K562 (cell line): ENCODE measurements at regions not wholly inside any gene's neighbourhood (a gene's known extent, or its start where the extent isn't known, plus 50 kb on each side); places are given as distances from the start of the nearest gene placed in this dataset.

Experiments used
- ATAC-seq: fragments of 200-7000 bp; cut with Tn5 transposase; 3 replicates; pipeline ENCODE4 v1.9.1; 2020; ENCODE audit warnings: moderate library complexity
- BruUV-seq: library from RNA; stranded (reverse); fragments of 400-500 nt; replicated peaks from 2 replicates; lab custom pipeline; 2021; lab: Mats Ljungman, UMichigan
- CTCF ChIA-PET: fragments of 300-600 bp; formaldehyde crosslinking; extraction: SDS; loops from one replicate; lab custom pipeline; 2021; ENCODE audit warnings: low intra/inter-chr PET ratio; lab: Yijun Ruan, JAX
- POLR2A ChIA-PET: fragments of 300-600, 350-650 bp; sonication (Branson Sonifier 250); formaldehyde crosslinking; extraction: SDS; loops from one replicate; lab custom pipeline; 2021; ENCODE audit warnings: antibody characterized with exemption, inconsistent platforms; lab: Yijun Ruan, JAX
- DNase-seq, 4 experiments: peaks; one replicate each; pipeline versions ENCODE4 v3.0.0 to v3.0.0-alpha.2; 2011 to 2018; ENCODE audit warnings: low spot score in 3 of 4, mixed read lengths in 3 of 4; ENCODE audit errors: extremely low read depth in 1 of 4
- FAIRE-seq: peaks from 2 replicates; lab custom pipeline; 2011; peaks lifted over from hg19 to GRCh38; lab: Jason Lieb, UNC
- H2AFZ ChIP-seq: 2 replicates; pipeline ENCODE4 v1.6.0; 2011; ENCODE audit warnings: low read depth, low read length, control low read depth, inconsistent platforms
- H3K27ac ChIP-seq: fragments of 200-600 bp; 3 replicates; pipeline ENCODE4 v1.8.0; 2011; ENCODE audit warnings: low read depth, mild to moderate bottlenecking, control low read depth, inconsistent platforms, low read length, moderate library complexity, mixed read lengths; ENCODE audit errors: extremely low read depth
- H3K27me3 ChIP-seq, 2 experiments: fragments of 300-600 bp in 1 of 2; 2 replicates in 1 of 2; 3 replicates in 1 of 2; pipeline versions ENCODE4 v1.6.0 to v1.8.0; 2011; ENCODE audit warnings: inconsistent platforms in 2 of 2, low read length in 2 of 2, mild to moderate bottlenecking in 1 of 2, mixed read lengths in 1 of 2, moderate library complexity in 1 of 2; ENCODE audit not compliant: control insufficient read depth in 2 of 2, insufficient read depth in 2 of 2
- H3K36me3 ChIP-seq: fragments of 300-600 bp; 3 replicates; pipeline ENCODE4 v1.8.0; 2011; ENCODE audit warnings: mild to moderate bottlenecking, low read length, inconsistent platforms; ENCODE audit not compliant: control insufficient read depth, insufficient read depth
- H3K4me1 ChIP-seq, 2 experiments: fragments of 200-600 bp in 1 of 2; replicated peaks in 1 of 2; 2 replicates in 1 of 2; 3 replicates in 1 of 2; pipeline versions ENCODE4 v1.5.1 to v1.8.0; 2011; ENCODE audit warnings: inconsistent platforms in 2 of 2, low read length in 2 of 2, mild to moderate bottlenecking in 1 of 2, mixed read lengths in 1 of 2, moderate library complexity in 1 of 2; ENCODE audit not compliant: control insufficient read depth in 2 of 2, insufficient read depth in 2 of 2
- H3K4me2 ChIP-seq: 2 replicates; pipeline ENCODE4 v1.6.1; 2011; ENCODE audit warnings: low read length, control low read depth, inconsistent platforms, mixed read lengths; ENCODE audit not compliant: insufficient read depth
- H3K4me3 ChIP-seq: fragments of 200-600 bp; sonication (generic), shearing (Covaris generic); 2 replicates; pipeline ENCODE4 v1.5.1; 2016; ENCODE audit warnings: control low read depth, inconsistent platforms
- H3K79me2 ChIP-seq: fragments of 200-600 bp; 3 replicates; pipeline ENCODE4 v1.8.0; 2011; ENCODE audit warnings: low read length, inconsistent platforms; ENCODE audit not compliant: control insufficient read depth, insufficient read depth
- H3K9ac ChIP-seq, 2 experiments: 2 replicates each; pipeline versions ENCODE4 v1.6.0 to v1.6.1; 2011; ENCODE audit warnings: low read depth in 2 of 2, low read length in 2 of 2, control low read depth in 1 of 2, inconsistent platforms in 1 of 2, mild to moderate bottlenecking in 1 of 2, mixed read lengths in 1 of 2; ENCODE audit not compliant: insufficient read depth in 1 of 2
- H3K9me1 ChIP-seq: one replicate; pipeline ENCODE4 v1.6.0; 2011; ENCODE audit warnings: inconsistent platforms, mild to moderate bottlenecking, low read length, moderate library complexity; ENCODE audit not compliant: control insufficient read depth, insufficient read depth
- H3K9me3 ChIP-seq: replicated peaks from 2 replicates; pipeline ENCODE4 v1.5.1; 2011; ENCODE audit warnings: low read depth, low read length, inconsistent platforms; ENCODE audit not compliant: control insufficient read depth, insufficient read depth
- H4K20me1 ChIP-seq: replicated peaks from 2 replicates; pipeline ENCODE4 v1.6.1; 2011; ENCODE audit warnings: low read length, inconsistent platforms, mixed read lengths; ENCODE audit not compliant: control insufficient read depth, insufficient read depth
- ARHGAP35 ChIP-seq: fragments of 450-650 bp; IDR thresholded peaks from 2 replicates; pipeline ENCODE4 v1.6.1; 2018; ENCODE audit not compliant: partially characterized antibody
- C11orf30 ChIP-seq: fragments of 450-650 bp; IDR thresholded peaks from 2 replicates; pipeline ENCODE4 v1.6.1; 2016; ENCODE audit warnings: low read depth, mild to moderate bottlenecking
- CBX1 ChIP-seq: sonication (generic); IDR thresholded peaks from 2 replicates; pipeline ENCODE4 v1.6.1; 2016; ENCODE audit warnings: antibody characterized with exemption, low read depth, mild to moderate bottlenecking
- CEBPB ChIP-seq: fragments of 450-650 bp; IDR thresholded peaks from 2 replicates; pipeline ENCODE4 v1.6.1; 2016; ENCODE audit warnings: missing genetic modification characterization, missing compliant biosample characterization
- DMBX1 ChIP-seq: fragments of 250-450 bp; sonication (Bioruptor Pico); IDR thresholded peaks from 2 replicates; pipeline ENCODE4 v1.8.0; 2022; ENCODE audit warnings: inconsistent platforms, mild to moderate bottlenecking, moderate library complexity, borderline replicate concordance
- EGR1 ChIP-seq: fragments of 450-650 bp; conservative IDR thresholded peaks from 2 replicates; pipeline ENCODE4 v1.6.1; 2017; ENCODE audit warnings: mild to moderate bottlenecking
- HBP1 ChIP-seq: fragments of 450-650 bp; formaldehyde crosslinking; IDR thresholded peaks from 2 replicates; pipeline ENCODE4 v1.4.0; 2022; ENCODE audit warnings: missing genetic modification characterization
- JUNB ChIP-seq: fragments of 450-650 bp; formaldehyde crosslinking; conservative IDR thresholded peaks from 2 replicates; pipeline ENCODE4 v1.4.0; 2020; ENCODE audit warnings: mild to moderate bottlenecking
- KDM4B ChIP-seq, 2 experiments: fragments of 450-650 bp in 1 of 2; sonication (generic) in 1 of 2; IDR thresholded peaks; 2 replicates each; pipeline ENCODE4 v1.6.1; 2016 to 2017; ENCODE audit warnings: borderline replicate concordance in 2 of 2, antibody characterized with exemption in 1 of 2, low read depth in 1 of 2, mild to moderate bottlenecking in 1 of 2
- MXD1 ChIP-seq: fragments of 250-450 bp; sonication (Bioruptor Pico); IDR thresholded peaks from 2 replicates; pipeline ENCODE4 v1.8.0; 2021; ENCODE audit warnings: borderline replicate concordance, mild to moderate bottlenecking, moderate library complexity; ENCODE audit not compliant: poor library complexity, severe bottlenecking
- PCBP1 ChIP-seq: fragments of 200-400 bp; formaldehyde crosslinking; IDR thresholded peaks from 2 replicates; pipeline ENCODE4 v1.6.1; 2018; ENCODE audit warnings: mild to moderate bottlenecking, low read depth, low read length; ENCODE audit not compliant: poor library complexity, severe bottlenecking
- POLR2A ChIP-seq: fragments of 450-650 bp; conservative IDR thresholded peaks from 2 replicates; pipeline ENCODE4 v1.6.1; 2016
- RBFOX2 ChIP-seq: fragments of 200-400 bp; formaldehyde crosslinking; IDR thresholded peaks from 2 replicates; pipeline ENCODE4 v1.6.1; 2017; ENCODE audit warnings: low read depth, mild to moderate bottlenecking, low read length, moderate library complexity
- RUNX1 ChIP-seq: sonication (generic); IDR thresholded peaks from 2 replicates; pipeline ENCODE4 v1.6.1; 2016; ENCODE audit warnings: antibody characterized with exemption, low read depth
- SMAD4 ChIP-seq: fragments of 250-450 bp; sonication (Bioruptor Pico); conservative IDR thresholded peaks from 2 replicates; pipeline ENCODE4 v1.8.0; 2021; ENCODE audit warnings: inconsistent platforms, mild to moderate bottlenecking, moderate library complexity
- SREBF2 ChIP-seq: sonication (generic); formaldehyde crosslinking; IDR thresholded peaks from 2 replicates; pipeline ENCODE4 v1.4.0; 2020; ENCODE audit warnings: mild to moderate bottlenecking, missing genetic modification reagents
- TCF15 ChIP-seq: fragments of 250-450 bp; sonication (Bioruptor Pico); IDR thresholded peaks from 2 replicates; pipeline ENCODE4 v1.8.0; 2022; ENCODE audit warnings: moderate library complexity, mild to moderate bottlenecking, inconsistent platforms
- ZNF699 ChIP-seq: fragments of 250-450 bp; sonication (Bioruptor Pico); IDR thresholded peaks from 2 replicates; pipeline ENCODE4 v1.8.0; 2021; ENCODE audit warnings: mild to moderate bottlenecking, moderate library complexity; ENCODE audit not compliant: insufficient replicate concordance
- WGBS: fragments of 100-300 bp; shearing (Covaris generic); methylation state at CpG from one replicate; pipeline ENCODE4 v1.1.6; 2016; ENCODE audit warnings: low coverage, mixed read lengths; ENCODE audit not compliant: insufficient coverage; ENCODE audit errors: missing lambda C conversion rate; 5-methylcytosine and 5-hydroxymethylcytosine counted together
- in situ Hi-C: fragments of 300-500 bp; cut with MboI; formaldehyde crosslinking; loops from 4 replicates; pipeline ENCODE4 v1.15.0; 2018; ENCODE audit warnings: inconsistent platforms, mixed read lengths
- intact Hi-C: fragments of 100-400 bp; cut with micrococcal nuclease; formaldehyde crosslinking; loops from 2 replicates; pipeline ENCODE4 v1.14.2; 2022

GRCh38 chr20:56723331-56723730 is 94.2 kb downstream of the TFAP2C start:
- DNase-seq: no peak
- peaks cover 0 to 16% of the 10 kb centered on the region in 2 experiments; a peak in 3 of 5 replicates for H3K27me3 ChIP-seq
- no peaks in the 10 kb centered on the region for H3K4me1 ChIP-seq
- no TSS peak for BruUV-seq
- H4K20me1 ChIP-seq: no peaks in the 10 kb centered on the region
- FAIRE-seq: no peak
- no peak overlapping the region for H3K27ac ChIP-seq
- WGBS: 0% methylated on average over 6 of the region's 6 CpGs
- POLR2A ChIA-PET: no interaction called here
- no peak for ATAC-seq
- no peak overlapping the region for H3K4me2 ChIP-seq
- H3K36me3 ChIP-seq: no peaks in the 10 kb centered on the region
- in situ Hi-C loops: no loop called here
- H3K9me3 ChIP-seq: no peaks in the 10 kb centered on the region
- intact Hi-C loops: no loop called here
- CTCF ChIA-PET: no interaction called here
- no peak overlapping the region for H3K9ac ChIP-seq
- TF ChIP-seq PCBP1 (no peak), MXD1 (CRISPR knock-in tag) (no peak), ZNF699 (no peak), ARHGAP35 (no peak), TCF15 (CRISPR knock-in tag) (no peak), POLR2A (no peak), EGR1 (no peak), DMBX1 (CRISPR knock-in tag) (no peak), CBX1 (no peak), JUNB (CRISPR knock-in tag) (no peak), RUNX1 (no peak), C11orf30 (no peak), KDM4B (IDR thresholded peaks at IDR 0.05; ENCODE audit: borderline replicate concordance in 2 of 2, low read depth in 1 of 2) (no peak), CEBPB (tag) (no peak), SREBF2 (no peak), HBP1 (CRISPR knock-in tag) (no peak), RBFOX2 (no peak), SMAD4 (CRISPR knock-in tag) (no peak)
- no peak overlapping the region for H3K4me3 ChIP-seq
- H2AFZ ChIP-seq: no peak overlapping the region
- H3K79me2 ChIP-seq: no peaks in the 10 kb centered on the region
- H3K9me1 ChIP-seq: no peaks in the 10 kb centered on the region
